Activated T-cell treated with anti-CD3 and anti-CD28 coated beads, Interleukin-2, amount 50 U/mL, for 48 hours (primary cell): ENCODE measurements at regions not wholly inside any gene's neighbourhood (a gene's known extent, or its start where the extent isn't known, plus 50 kb on each side); places are given as distances from the start of the nearest gene placed in this dataset.
"Not testable (repeated sequence)": the region's sequence is repeated elsewhere in the genome, so short reads cannot be mapped to it uniquely, and the experiment has no call there.

Source experiments
- DNase-seq, 2 experiments: peaks; one replicate each; pipeline ENCODE4 v3.0.0-alpha.2; 2020

GRCh38 chr1:242610209-242610608, 85.7 kb upstream of the PLD5 start:
- no peak for DNase-seq

- no peak for DNase-seq
These were observed 81.0 kb upstream of the PLD5 start for GRCh38 chr1:242605521-242605920.

GRCh38 chr1:242602001-242602400, 77.5 kb upstream of the PLD5 start:
- no peak for DNase-seq

- DNase-seq: not testable (repeated sequence)
These were observed 69.3 kb upstream of the PLD5 start for GRCh38 chr1:242593756-242594155.

- no peak for DNase-seq
These were observed 61.8 kb upstream of the PLD5 start for GRCh38 chr1:242586360-242586680.

- no peak for DNase-seq
These were observed 61.3 kb upstream of the PLD5 start for GRCh38 chr1:242585616-242586359.

- DNase-seq: no peak
These were observed 58.2 kb upstream of the PLD5 start for GRCh38 chr1:242582669-242583068.

GRCh38 chr1:242579528-242580235, 55.2 kb upstream of the PLD5 start:
- DNase-seq: no peak
